ENCODE measurements at regions not wholly inside any gene's neighbourhood (a gene's known extent, or its start where the extent isn't known, plus 50 kb on each side); places are given as distances from the start of the nearest gene placed in this dataset.

GRCh38 chr3:168289471-168290008 lies 193.8 kb upstream of the GOLIM4 start:
- H2AFZ ChIP-seq (ENCODE audit: low read length) = no peak overlapping the region
- no peaks in the 10 kb centered on the region for H3K9me3 ChIP-seq (replicated peaks; ENCODE audit: insufficient read depth, low read length)
- no peaks in the 10 kb centered on the region for H3K9me2 ChIP-seq (replicated peaks; ENCODE audit: insufficient read depth, low read length)
- H3K27me3 ChIP-seq (replicated peaks; ENCODE audit: insufficient read depth, low read length) = no peaks in the 10 kb centered on the region
- no peak overlapping the region for H3K27ac ChIP-seq (ENCODE audit: low read length)
- TF ChIP-seq EZH2phosphoT487 (IDR thresholded peaks at IDR 0.05; ENCODE audit: low read length) = no peak
- no peak for TF ChIP-seq EZH2 (optimal IDR thresholded peaks at IDR 0.05; ENCODE audit: low read depth, low read length)
- no peak for TF ChIP-seq CTCF (IDR thresholded peaks at IDR 0.05; ENCODE audit: low read length)
- H3K4me1 ChIP-seq (ENCODE audit: low read length) = no peaks in the 10 kb centered on the region
- no peaks in the 10 kb centered on the region for H3K36me3 ChIP-seq (replicated peaks; ENCODE audit: insufficient read depth, low read length)
- H3K9ac ChIP-seq (ENCODE audit: low read length) = no peak overlapping the region
- no peaks in the 10 kb centered on the region for H3K79me2 ChIP-seq (ENCODE audit: low read length)
- DNase-seq = no peak
- H3K4me3 ChIP-seq (ENCODE audit: low read length) = no peak overlapping the region
- no peak overlapping the region for H3K4me2 ChIP-seq (ENCODE audit: low read depth, low read length)
- no peaks in the 10 kb centered on the region for H4K20me1 ChIP-seq (ENCODE audit: insufficient read depth, low read length)
- no peaks in the 10 kb centered on the region for H3F3A ChIP-seq (ENCODE audit: insufficient read depth, low read length)

- TF ChIP-seq EZH2 (optimal IDR thresholded peaks at IDR 0.05; ENCODE audit: low read depth, low read length) (no peak), CTCF (IDR thresholded peaks at IDR 0.05; ENCODE audit: low read length) (no peak), EZH2phosphoT487 (IDR thresholded peaks at IDR 0.05; ENCODE audit: low read length) (no peak)
- no peak for DNase-seq
These were observed 193.0 kb upstream of the GOLIM4 start for GRCh38 chr3:168288511-168289401.

GRCh38 chr3:168285506-168285905 lies 189.8 kb upstream of the GOLIM4 start:
- Histone ChIP-seq H3K27me3 (replicated peaks; ENCODE audit: insufficient read depth, low read length) (no peaks in the 10 kb centered on the region), H4K20me1 (ENCODE audit: insufficient read depth, low read length) (no peaks in the 10 kb centered on the region), H3K9me2 (replicated peaks; ENCODE audit: insufficient read depth, low read length) (no peaks in the 10 kb centered on the region), H3K79me2 (ENCODE audit: low read length) (no peaks in the 10 kb centered on the region), H3K4me3 (ENCODE audit: low read length) (no peak overlapping the region), H3K27ac (ENCODE audit: low read length) (no peak overlapping the region), H3K9ac (ENCODE audit: low read length) (no peak overlapping the region), H3K9me3 (replicated peaks; ENCODE audit: insufficient read depth, low read length) (no peaks in the 10 kb centered on the region), H3K36me3 (replicated peaks; ENCODE audit: insufficient read depth, low read length) (no peaks in the 10 kb centered on the region), H3K4me2 (ENCODE audit: low read depth, low read length) (no peak overlapping the region), H3K4me1 (ENCODE audit: low read length) (no peaks in the 10 kb centered on the region), H3F3A (ENCODE audit: insufficient read depth, low read length) (no peaks in the 10 kb centered on the region), H2AFZ (ENCODE audit: low read length) (no peak overlapping the region)
- no peak for DNase-seq
- no peak for TF ChIP-seq EZH2 (optimal IDR thresholded peaks at IDR 0.05; ENCODE audit: low read depth, low read length)

More at GRCh38 chr3:168288511-168289401, 193.0 kb upstream of the GOLIM4 start:
- no peak overlapping the region for H3K27ac ChIP-seq (ENCODE audit: low read length)
- H3K4me3 ChIP-seq (ENCODE audit: low read length) = no peak overlapping the region
- H3K36me3 ChIP-seq (replicated peaks; ENCODE audit: insufficient read depth, low read length) = no peaks in the 10 kb centered on the region
- H3K27me3 ChIP-seq (replicated peaks; ENCODE audit: insufficient read depth, low read length) = no peaks in the 10 kb centered on the region
- H3K4me1 ChIP-seq (ENCODE audit: low read length) = no peaks in the 10 kb centered on the region
- H3K79me2 ChIP-seq (ENCODE audit: low read length) = no peaks in the 10 kb centered on the region
- no peaks in the 10 kb centered on the region for H3K9me3 ChIP-seq (replicated peaks; ENCODE audit: insufficient read depth, low read length)
- no peak overlapping the region for H3K9ac ChIP-seq (ENCODE audit: low read length)
- H3F3A ChIP-seq (ENCODE audit: insufficient read depth, low read length) = no peaks in the 10 kb centered on the region
- no peaks in the 10 kb centered on the region for H4K20me1 ChIP-seq (ENCODE audit: insufficient read depth, low read length)
- no peaks in the 10 kb centered on the region for H3K9me2 ChIP-seq (replicated peaks; ENCODE audit: insufficient read depth, low read length)
- no peak overlapping the region for H3K4me2 ChIP-seq (ENCODE audit: low read depth, low read length)
- no peak overlapping the region for H2AFZ ChIP-seq (ENCODE audit: low read length)

- Histone ChIP-seq H3K4me3 (ENCODE audit: low read length) (no peak overlapping the region), H4K20me1 (ENCODE audit: insufficient read depth, low read length) (no peaks in the 10 kb centered on the region), H3K27me3 (replicated peaks; ENCODE audit: insufficient read depth, low read length) (no peaks in the 10 kb centered on the region), H3K27ac (ENCODE audit: low read length) (no peak overlapping the region), H3K4me2 (ENCODE audit: low read depth, low read length) (no peak overlapping the region), H3K9me3 (replicated peaks; ENCODE audit: insufficient read depth, low read length) (no peaks in the 10 kb centered on the region), H3F3A (ENCODE audit: insufficient read depth, low read length) (no peaks in the 10 kb centered on the region), H2AFZ (ENCODE audit: low read length) (no peak overlapping the region), H3K9ac (ENCODE audit: low read length) (no peak overlapping the region), H3K36me3 (replicated peaks; ENCODE audit: insufficient read depth, low read length) (no peaks in the 10 kb centered on the region), H3K79me2 (ENCODE audit: low read length) (no peaks in the 10 kb centered on the region), H3K4me1 (ENCODE audit: low read length) (no peaks in the 10 kb centered on the region), H3K9me2 (replicated peaks; ENCODE audit: insufficient read depth, low read length) (no peaks in the 10 kb centered on the region)
- TF ChIP-seq CTCF (IDR thresholded peaks at IDR 0.05; ENCODE audit: low read length) = no peak
- no peak for TF ChIP-seq EZH2phosphoT487 (IDR thresholded peaks at IDR 0.05; ENCODE audit: low read length)
- no peak for TF ChIP-seq EZH2 (optimal IDR thresholded peaks at IDR 0.05; ENCODE audit: low read depth, low read length)
- DNase-seq = no peak
These were observed 189.0 kb upstream of the GOLIM4 start for GRCh38 chr3:168284728-168285127.

Measured in MM.1S (cell line).